ENCODE measurements at regions not wholly inside any gene's neighbourhood (a gene's known extent, or its start where the extent isn't known, plus 50 kb on each side); places are given as distances from the start of the nearest gene placed in this dataset.

GRCh38 chr18:49672853-49673252 lies 111.0 kb downstream of the LIPG start (continued):
- TF ChIP-seq, protein P1, sequence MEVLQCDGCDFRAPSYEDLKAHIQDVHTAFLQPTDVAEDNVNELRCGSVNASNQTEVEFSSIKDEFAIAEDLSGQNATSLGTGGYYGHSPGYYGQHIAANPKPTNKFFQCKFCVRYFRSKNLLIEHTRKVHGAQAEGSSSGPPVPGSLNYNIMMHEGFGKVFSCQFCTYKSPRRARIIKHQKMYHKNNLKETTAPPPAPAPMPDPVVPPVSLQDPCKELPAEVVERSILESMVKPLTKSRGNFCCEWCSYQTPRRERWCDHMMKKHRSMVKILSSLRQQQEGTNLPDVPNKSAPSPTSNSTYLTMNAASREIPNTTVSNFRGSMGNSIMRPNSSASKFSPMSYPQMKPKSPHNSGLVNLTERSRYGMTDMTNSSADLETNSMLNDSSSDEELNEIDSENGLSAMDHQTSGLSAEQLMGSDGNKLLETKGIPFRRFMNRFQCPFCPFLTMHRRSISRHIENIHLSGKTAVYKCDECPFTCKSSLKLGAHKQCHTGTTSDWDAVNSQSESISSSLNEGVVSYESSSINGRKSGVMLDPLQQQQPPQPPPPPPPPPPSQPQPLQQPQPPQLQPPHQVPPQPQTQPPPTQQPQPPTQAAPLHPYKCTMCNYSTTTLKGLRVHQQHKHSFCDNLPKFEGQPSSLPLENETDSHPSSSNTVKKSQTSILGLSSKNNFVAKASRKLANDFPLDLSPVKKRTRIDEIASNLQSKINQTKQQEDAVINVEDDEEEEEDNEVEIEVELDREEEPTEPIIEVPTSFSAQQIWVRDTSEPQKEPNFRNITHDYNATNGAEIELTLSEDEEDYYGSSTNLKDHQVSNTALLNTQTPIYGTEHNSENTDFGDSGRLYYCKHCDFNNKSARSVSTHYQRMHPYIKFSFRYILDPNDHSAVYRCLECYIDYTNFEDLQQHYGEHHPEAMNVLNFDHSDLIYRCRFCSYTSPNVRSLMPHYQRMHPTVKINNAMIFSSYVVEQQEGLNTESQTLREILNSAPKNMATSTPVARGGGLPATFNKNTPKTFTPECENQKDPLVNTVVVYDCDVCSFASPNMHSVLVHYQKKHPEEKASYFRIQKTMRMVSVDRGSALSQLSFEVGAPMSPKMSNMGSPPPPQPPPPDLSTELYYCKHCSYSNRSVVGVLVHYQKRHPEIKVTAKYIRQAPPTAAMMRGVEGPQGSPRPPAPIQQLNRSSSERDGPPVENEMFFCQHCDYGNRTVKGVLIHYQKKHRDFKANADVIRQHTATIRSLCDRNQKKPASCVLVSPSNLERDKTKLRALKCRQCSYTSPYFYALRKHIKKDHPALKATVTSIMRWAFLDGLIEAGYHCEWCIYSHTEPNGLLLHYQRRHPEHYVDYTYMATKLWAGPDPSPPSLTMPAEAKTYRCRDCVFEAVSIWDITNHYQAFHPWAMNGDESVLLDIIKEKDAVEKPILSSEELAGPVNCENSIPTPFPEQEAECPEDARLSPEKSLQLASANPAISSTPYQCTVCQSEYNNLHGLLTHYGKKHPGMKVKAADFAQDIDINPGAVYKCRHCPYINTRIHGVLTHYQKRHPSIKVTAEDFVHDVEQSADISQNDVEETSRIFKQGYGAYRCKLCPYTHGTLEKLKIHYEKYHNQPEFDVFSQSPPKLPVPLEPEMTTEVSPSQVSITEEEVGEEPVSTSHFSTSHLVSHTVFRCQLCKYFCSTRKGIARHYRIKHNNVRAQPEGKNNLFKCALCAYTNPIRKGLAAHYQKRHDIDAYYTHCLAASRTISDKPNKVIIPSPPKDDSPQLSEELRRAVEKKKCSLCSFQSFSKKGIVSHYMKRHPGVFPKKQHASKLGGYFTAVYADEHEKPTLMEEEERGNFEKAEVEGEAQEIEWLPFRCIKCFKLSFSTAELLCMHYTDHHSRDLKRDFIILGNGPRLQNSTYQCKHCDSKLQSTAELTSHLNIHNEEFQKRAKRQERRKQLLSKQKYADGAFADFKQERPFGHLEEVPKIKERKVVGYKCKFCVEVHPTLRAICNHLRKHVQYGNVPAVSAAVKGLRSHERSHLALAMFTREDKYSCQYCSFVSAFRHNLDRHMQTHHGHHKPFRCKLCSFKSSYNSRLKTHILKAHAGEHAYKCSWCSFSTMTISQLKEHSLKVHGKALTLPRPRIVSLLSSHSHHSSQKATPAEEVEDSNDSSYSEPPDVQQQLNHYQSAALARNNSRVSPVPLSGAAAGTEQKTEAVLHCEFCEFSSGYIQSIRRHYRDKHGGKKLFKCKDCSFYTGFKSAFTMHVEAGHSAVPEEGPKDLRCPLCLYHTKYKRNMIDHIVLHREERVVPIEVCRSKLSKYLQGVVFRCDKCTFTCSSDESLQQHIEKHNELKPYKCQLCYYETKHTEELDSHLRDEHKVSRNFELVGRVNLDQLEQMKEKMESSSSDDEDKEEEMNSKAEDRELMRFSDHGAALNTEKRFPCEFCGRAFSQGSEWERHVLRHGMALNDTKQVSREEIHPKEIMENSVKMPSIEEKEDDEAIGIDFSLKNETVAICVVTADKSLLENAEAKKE (CRISPR knock-in tag; IDR thresholded peaks at IDR 0.05): no peak
- TF ChIP-seq ZNF331 (CRISPR knock-in tag; IDR thresholded peaks at IDR 0.05; ENCODE audit: low read depth) (no peak), EZH2 (IDR thresholded peaks at IDR 0.05; ENCODE audit: low read depth, unreplicated experiment) (no peak), STAT1 (IDR thresholded peaks at IDR 0.05; ENCODE audit: unreplicated experiment) (no peak), ZNF114 (CRISPR knock-in tag; IDR thresholded peaks at IDR 0.05) (no peak), NANOG (IDR thresholded peaks at IDR 0.05; ENCODE audit: borderline replicate concordance) (no peak)
- TF ChIP-seq, protein P2, sequence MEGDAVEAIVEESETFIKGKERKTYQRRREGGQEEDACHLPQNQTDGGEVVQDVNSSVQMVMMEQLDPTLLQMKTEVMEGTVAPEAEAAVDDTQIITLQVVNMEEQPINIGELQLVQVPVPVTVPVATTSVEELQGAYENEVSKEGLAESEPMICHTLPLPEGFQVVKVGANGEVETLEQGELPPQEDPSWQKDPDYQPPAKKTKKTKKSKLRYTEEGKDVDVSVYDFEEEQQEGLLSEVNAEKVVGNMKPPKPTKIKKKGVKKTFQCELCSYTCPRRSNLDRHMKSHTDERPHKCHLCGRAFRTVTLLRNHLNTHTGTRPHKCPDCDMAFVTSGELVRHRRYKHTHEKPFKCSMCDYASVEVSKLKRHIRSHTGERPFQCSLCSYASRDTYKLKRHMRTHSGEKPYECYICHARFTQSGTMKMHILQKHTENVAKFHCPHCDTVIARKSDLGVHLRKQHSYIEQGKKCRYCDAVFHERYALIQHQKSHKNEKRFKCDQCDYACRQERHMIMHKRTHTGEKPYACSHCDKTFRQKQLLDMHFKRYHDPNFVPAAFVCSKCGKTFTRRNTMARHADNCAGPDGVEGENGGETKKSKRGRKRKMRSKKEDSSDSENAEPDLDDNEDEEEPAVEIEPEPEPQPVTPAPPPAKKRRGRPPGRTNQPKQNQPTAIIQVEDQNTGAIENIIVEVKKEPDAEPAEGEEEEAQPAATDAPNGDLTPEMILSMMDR (conservative IDR thresholded peaks at IDR 0.05; ENCODE audit: low read depth in 2 of 2): no peak

DNA sequence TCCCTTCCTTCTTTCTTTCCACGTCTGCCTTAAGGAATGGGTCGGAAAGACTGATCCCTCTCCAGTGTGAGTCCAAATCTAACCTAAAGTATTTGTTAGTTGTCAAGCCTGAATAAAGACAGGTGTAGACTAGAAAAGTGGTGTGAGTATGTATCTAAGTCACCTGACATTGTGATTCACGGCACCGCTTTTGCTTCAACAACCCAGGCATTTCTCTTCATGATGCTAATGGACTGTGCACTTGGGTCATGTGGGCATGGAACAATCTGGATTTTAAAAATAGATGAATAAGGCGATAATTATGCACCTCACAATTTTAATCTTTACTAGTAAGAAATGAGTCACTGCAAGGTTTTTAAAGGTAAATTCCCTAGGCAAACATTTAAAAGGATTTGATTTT lies 107.5 kb downstream of the LIPG start:
- DNase-seq (ENCODE audit: low spot score) (no peak), ATAC-seq (no peak)
- H3K4me1 Mint-ChIP-seq: peaks cover 17% of the 10 kb centered on the region
- no peak overlapping the region for H3K4me3 Mint-ChIP-seq
- Histone ChIP-seq H3F3A (replicated peaks; ENCODE audit: low read depth) (no peaks in the 10 kb centered on the region), H3K36me3 (ENCODE audit: insufficient read depth) (no peaks in the 10 kb centered on the region), H3K9me2 (ENCODE audit: insufficient read depth) (0 out of 2 replicates have a peak, but pooled peaks cover 6% of the 10 kb centered on the region), H3K27me3 (ENCODE audit: insufficient read depth) (no peaks in the 10 kb centered on the region), H2AFZ (peak overlapping the region; percentile 16), H4K20me1 (replicated peaks; ENCODE audit: insufficient read depth) (no peaks in the 10 kb centered on the region), H3K4me3 (no peak overlapping the region), H3K4me1 (ENCODE audit: insufficient read depth) (no peaks in the 10 kb centered on the region; the same call in 1 of the 2 replicates), H3K79me2 (replicated peaks; ENCODE audit: insufficient read depth) (no peaks in the 10 kb centered on the region), H3K4me2 (no peak overlapping the region), H3K27ac (ENCODE audit: low read depth) (no peak overlapping the region)
- no peak for TF ChIP-seq JUNB (IDR thresholded peaks at IDR 0.05; ENCODE audit: unreplicated experiment)
- no peak for TF ChIP-seq EZH2phosphoT487 (IDR thresholded peaks at IDR 0.05; ENCODE audit: unreplicated experiment)
- H3K9me3 Mint-ChIP-seq: no peaks in the 10 kb centered on the region
- no peaks in the 10 kb centered on the region for H3K36me3 Mint-ChIP-seq (ENCODE audit: low read depth)
- H3K27me3 Mint-ChIP-seq (ENCODE audit: insufficient read depth, low read depth, poor library complexity): peaks cover 5% of the 10 kb centered on the region
- H3K27ac Mint-ChIP-seq: no peak overlapping the region

All from GM23338 (cell line).